ENCODE measurements at regions not wholly inside any gene's neighbourhood (a gene's known extent, or its start where the extent isn't known, plus 50 kb on each side); places are given as distances from the start of the nearest gene placed in this dataset.

- H3K27ac ChIP-seq = no peak overlapping the region
- no peak for DNase-seq
- no peaks in the 10 kb centered on the region for H3K36me3 ChIP-seq (replicated peaks)
- in situ Hi-C loops (cut with HindIII; ENCODE audit: low pct_ligation_motif_present, low sequenced_read_pairs) = no loop called here
- no peaks in the 10 kb centered on the region for H3K27me3 ChIP-seq (replicated peaks)
- no peak for TF ChIP-seq CTCF (IDR thresholded peaks at IDR 0.05; ENCODE audit: low read depth, low read length, missing control alignments)
- no peak overlapping the region for H3K4me3 ChIP-seq (ENCODE audit: low read depth, low read length)
Measured at GRCh38 chr6:168197636-168198301, 118.8 kb upstream of the FRMD1 start.

- DNase-seq = no peak
- no peak for TF ChIP-seq CTCF (IDR thresholded peaks at IDR 0.05; ENCODE audit: low read depth, low read length, missing control alignments)
- in situ Hi-C loops (cut with HindIII; ENCODE audit: low pct_ligation_motif_present, low sequenced_read_pairs) = no loop called here
- no peak overlapping the region for H3K4me3 ChIP-seq (ENCODE audit: low read depth, low read length)
- H3K27ac ChIP-seq = no peak overlapping the region
- H3K27me3 ChIP-seq (replicated peaks) = no peaks in the 10 kb centered on the region
- no peaks in the 10 kb centered on the region for H3K36me3 ChIP-seq (replicated peaks)
Measured at GRCh38 chr6:168196881-168197635, 118.0 kb upstream of the FRMD1 start.

GRCh38 chr6:168196385-168196860 lies 117.4 kb upstream of the FRMD1 start:
- no peaks in the 10 kb centered on the region for H3K27me3 ChIP-seq (replicated peaks)
- in situ Hi-C loops (cut with HindIII; ENCODE audit: low pct_ligation_motif_present, low sequenced_read_pairs) = no loop called here

GRCh38 chr6:168195712-168196111 lies 116.7 kb upstream of the FRMD1 start:
- Histone ChIP-seq H3K27ac (no peak overlapping the region), H3K36me3 (replicated peaks) (no peaks in the 10 kb centered on the region), H3K27me3 (replicated peaks) (no peaks in the 10 kb centered on the region), H3K4me3 (ENCODE audit: low read depth, low read length) (no peak overlapping the region)
- no peak for DNase-seq
- TF ChIP-seq CTCF (IDR thresholded peaks at IDR 0.05; ENCODE audit: low read depth, low read length, missing control alignments) = no peak
- in situ Hi-C loops (cut with HindIII; ENCODE audit: low pct_ligation_motif_present, low sequenced_read_pairs) = no loop called here

More at GRCh38 chr6:168196385-168196860, 117.4 kb upstream of the FRMD1 start:
- Histone ChIP-seq H3K4me3 (ENCODE audit: low read depth, low read length) (no peak overlapping the region), H3K27ac (no peak overlapping the region), H3K36me3 (replicated peaks) (no peaks in the 10 kb centered on the region)
- no peak for DNase-seq
- no peak for TF ChIP-seq CTCF (IDR thresholded peaks at IDR 0.05; ENCODE audit: low read depth, low read length, missing control alignments)

GRCh38 chr6:168194732-168195567 lies 115.9 kb upstream of the FRMD1 start:
- TF ChIP-seq CTCF (IDR thresholded peaks at IDR 0.05; ENCODE audit: low read depth, low read length, missing control alignments) = no peak
- in situ Hi-C loops (cut with HindIII; ENCODE audit: low pct_ligation_motif_present, low sequenced_read_pairs) = no loop called here
- DNase-seq = no peak
- H3K36me3 ChIP-seq (replicated peaks) = no peaks in the 10 kb centered on the region
- H3K27ac ChIP-seq = no peak overlapping the region
- no peaks in the 10 kb centered on the region for H3K27me3 ChIP-seq (replicated peaks)
- H3K4me3 ChIP-seq (ENCODE audit: low read depth, low read length) = no peak overlapping the region

Data from brain microvascular endothelial cell (primary cell).